ENCODE measurements at regions not wholly inside any gene's neighbourhood (a gene's known extent, or its start where the extent isn't known, plus 50 kb on each side); places are given as distances from the start of the nearest gene placed in this dataset.
"Not testable (repeated sequence)": the region's sequence is repeated elsewhere in the genome, so short reads cannot be mapped to it uniquely, and the experiment has no call there.

DNA sequence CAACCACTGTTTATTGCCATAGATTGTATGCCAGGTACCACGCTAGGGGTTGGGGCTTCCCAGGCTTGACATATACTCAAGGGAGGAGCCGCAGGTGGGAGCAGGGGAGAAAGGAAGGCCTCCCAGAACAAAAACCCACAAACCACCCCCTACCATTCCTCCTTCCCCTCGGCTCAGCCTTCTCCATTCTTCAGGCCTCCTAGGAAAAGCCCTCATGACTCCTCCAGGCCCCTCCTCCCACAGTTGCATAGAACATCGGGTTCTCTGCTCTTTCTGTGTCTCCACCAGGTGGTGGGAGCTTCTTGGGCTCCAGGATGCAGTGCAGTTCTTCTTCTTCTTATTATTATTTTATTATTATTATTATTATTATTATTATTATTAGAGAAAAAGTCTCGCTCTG is 80.3 kb downstream of the ZFP36L2 start:
- no peak for DNase-seq

DNA sequence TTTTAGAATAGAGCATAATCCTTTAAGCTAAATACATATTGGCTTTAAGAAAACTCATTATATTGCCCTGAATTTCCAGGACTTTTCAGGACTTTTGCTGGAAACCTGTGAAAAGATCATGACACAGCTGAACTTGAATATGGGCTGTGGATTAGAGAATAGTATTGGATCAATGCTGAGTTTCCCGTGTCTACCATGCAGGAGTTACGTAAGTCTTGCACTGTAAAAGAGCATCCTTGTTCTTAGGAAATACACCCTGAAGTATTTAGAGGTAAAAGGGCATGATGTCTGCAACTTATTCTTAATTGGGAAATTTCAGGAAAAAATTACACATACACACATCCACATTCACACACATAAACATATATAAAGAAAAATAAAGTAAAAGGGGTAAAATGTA is 82.1 kb downstream of the ZFP36L2 start:
- no peak for DNase-seq

DNA sequence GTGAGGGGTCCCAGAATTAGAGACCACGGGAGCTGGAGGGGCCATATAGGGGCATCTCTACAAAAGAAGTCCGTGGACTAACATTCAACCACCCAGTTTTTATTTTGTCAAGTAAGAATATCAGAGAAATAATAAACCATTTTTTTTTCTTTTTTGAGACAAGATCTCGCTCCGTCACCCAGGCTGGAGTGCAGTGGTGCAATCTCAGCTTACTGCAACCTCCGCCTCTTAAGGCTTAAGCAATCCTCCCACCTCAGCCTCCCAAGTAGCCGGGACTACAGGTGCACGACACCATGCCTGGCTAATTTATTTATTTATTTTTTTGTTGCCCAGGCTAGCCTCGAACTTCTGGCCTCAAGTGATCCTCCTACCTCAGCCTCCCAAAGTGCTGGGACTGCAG is 82.7 kb downstream of the ZFP36L2 start:
- no peak for DNase-seq

DNA sequence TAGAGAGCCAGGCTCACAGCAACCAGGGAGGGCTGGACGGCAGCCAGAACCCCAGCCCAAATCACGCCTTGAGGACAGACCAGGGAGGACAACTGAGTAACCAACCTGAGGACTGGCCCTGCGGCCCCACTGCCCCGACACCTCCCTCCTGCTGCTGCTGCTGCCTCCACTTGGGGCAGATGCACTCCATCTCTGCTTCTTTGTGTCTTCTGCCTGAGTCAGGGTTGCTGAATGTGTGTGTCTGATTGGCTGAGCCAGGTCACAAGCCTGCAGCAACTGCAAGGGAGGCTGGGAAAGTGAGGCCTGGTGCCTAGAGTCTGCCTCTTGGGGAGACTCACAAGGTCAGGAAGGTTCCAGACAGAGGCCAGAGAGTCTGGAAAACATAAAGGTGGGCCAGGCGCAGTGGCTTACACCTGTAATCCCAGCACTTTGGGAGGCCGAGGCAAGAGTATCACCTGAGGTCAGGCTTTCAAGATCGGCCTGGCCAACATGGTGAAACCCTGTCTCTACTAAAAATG is 83.4 kb downstream of the ZFP36L2 start:
- DNase-seq = no peak

DNA sequence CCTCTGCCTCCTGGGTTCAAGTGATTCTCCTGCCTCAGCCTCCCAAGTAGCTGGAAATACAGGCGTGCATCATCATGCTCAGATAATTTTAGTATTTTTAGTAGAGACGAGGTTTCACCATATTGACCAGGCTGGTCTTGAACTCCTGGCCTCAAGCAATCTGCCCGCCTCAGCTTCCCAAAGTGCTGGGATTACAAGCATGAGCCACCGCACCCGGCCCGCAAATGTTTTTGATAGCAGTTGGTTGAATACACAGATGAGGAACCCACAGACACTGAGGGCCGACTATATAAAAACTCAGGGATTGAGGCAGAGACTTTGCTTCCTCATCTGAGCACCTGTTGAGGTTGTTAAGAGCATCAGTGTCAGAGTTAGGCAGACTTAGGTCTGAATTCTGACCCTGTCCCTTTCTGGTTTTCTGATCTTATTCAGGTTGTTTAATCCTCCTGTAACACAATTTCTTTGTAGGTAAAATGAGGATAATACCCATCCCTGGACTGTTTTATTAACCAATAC is 84.7 kb downstream of the ZFP36L2 start:
- DNase-seq = not testable (repeated sequence)

DNA sequence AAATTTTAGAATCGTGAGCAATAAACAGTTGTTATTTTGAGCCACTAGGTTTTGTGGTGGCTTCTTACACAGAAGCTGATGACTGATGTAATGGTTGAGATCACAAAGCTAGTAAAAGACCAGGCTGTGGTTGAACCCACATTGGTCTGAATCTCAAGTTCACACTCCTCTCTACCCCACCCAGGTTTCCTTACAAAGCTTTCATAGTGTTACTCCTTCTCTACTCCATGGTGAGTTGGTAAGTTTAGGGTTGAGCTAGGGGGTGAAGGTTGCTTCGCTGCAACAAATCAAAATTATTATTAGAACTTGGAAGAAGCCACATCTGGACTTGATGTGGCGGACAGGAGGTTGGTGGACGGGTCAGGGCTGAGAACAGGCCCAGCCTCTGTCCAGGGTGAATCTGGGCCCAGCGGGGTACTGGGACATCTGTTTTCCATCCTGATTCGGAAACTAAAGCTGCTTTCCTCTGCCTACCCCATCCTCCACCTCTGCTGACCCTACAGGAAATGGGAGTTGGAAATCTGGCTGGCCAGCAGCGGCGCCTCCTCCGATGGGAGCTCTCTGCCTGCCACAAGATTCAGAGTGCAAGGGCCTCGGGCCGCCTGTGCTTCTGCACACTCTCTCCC is 86.3 kb downstream of the ZFP36L2 start:
- DNase-seq = no peak

DNA sequence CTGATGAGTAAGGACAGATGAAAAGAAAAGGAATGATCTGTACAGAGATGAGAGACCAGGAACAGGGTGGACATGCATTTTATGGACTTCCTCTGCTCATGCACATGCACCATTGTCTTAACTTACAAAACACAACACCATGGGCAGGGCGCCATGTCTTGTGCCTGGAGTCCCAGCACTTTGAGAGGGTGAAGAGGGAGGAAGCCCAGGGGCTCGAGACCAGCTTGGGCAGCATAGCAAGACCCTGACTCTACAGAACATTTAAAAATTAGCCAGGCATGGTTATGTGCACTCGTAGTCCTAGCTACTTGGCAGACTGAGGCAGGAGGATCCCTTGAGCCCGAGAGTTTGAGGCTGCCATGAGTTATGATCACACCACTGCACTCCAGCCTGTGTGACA is 86.9 kb downstream of the ZFP36L2 start:
- DNase-seq = no peak

DNA sequence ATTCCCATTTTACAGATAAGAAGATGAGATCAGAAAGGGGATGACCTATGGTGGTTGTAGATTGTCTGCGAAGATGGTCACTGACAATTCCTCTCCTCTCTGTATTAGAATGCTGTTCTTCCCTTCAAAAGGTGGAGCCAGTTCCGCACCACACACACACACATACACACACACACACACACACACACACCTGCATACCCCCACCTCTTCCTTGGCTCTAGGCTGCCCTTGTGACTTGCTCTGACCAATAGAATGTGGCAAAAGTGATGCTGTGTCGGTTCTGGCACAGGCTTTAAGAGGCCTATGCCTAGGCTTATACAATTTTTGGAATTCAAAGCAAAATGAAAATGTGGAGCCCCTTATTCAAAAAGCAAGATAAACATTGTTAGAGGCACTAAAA is 88.0 kb downstream of the ZFP36L2 start:
- no peak for DNase-seq

DNA sequence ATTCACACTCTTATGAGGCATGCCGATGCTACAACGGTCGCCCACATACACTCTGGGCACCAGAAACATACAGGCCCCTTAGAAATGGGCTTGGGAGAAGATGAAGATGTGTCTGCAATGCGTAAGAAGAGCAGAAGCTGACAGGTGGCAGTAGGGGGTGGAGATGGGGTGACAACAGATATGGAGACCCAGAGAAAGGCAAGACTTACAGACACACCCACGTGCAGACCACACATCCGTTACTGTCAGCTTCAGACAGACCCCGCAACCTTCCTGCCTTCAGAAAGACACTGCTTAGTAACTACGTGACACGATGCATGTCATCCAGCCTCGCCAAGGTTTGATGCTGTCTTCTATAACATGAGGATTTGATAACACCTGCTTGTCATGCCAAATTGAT is 89.5 kb downstream of the ZFP36L2 start:
- no peak for DNase-seq

DNA sequence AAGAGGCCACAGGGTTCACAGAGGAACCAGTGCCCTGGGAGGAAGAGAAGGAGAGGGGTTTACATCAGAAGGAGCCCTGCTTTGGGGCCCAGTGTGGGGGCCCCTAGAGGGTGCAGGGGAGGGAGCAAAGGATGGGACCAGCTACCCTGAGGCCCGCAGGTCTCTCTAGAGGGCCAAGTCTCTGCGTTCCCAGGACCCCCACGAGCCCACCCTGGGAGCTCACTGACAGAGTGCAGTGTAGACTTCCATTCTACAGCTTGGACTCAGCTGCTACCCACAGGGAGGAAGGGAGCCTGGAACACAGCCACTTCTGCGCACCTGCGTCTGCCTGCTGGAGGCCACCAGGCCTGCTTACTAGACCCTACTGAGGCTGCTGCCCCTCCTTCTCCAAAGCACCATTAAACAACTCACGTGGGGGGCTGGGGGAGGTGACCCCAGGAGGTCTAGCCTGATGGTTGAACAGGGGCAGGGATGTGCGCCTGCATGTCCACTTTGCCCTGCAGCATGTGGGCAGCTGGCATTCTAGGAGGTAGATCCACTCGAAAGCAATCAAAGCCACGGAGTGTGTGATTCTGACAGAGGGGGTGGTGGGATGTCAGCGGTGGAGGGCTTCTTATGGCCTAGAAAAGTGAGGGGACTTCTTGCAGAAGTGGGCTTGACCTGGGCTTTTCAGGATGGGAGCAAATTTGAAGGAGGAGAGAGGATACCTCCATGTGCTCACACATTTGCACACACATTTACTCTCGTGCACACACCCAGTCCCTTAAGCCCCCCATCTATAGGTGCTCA is 90.2 kb downstream of the ZFP36L2 start:
- no peak for DNase-seq

DNA sequence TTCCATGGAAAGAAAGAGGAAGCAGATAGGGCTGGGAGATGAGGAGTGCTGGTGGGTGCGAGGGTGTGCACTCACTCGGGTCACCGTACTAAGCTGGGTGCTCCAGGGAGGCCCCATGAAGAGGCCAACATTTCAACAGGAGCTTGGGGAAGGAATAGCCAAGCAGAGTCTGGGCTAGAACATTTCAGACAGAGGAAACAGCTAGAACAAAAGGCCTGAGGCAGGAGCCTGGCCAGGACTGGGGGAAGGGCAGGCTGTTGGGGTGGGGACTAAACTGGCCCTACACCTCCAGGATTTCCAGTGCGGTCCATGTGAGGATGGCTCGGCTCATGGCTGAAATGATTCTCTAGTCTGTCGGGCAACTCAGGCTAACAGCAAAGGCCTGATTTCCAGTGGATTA is 90.8 kb downstream of the ZFP36L2 start:
- DNase-seq = no peak

DNA sequence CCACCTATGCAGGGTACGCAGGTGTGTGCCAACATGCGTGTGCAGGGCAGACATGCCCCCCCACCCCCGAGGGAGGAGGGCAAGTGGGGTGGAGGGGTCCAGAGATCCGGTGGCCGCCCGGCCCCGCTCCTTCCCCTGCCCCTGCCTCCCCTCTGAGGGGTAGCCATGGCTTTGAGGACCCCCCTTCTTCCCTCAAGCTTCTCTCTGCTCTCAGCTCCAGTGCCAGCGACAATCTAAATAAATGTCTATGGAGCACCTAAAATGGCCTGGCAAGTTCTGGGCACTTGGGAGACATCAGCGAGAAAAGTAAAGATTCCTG is 91.9 kb downstream of the ZFP36L2 start:
- no peak for DNase-seq

DNA sequence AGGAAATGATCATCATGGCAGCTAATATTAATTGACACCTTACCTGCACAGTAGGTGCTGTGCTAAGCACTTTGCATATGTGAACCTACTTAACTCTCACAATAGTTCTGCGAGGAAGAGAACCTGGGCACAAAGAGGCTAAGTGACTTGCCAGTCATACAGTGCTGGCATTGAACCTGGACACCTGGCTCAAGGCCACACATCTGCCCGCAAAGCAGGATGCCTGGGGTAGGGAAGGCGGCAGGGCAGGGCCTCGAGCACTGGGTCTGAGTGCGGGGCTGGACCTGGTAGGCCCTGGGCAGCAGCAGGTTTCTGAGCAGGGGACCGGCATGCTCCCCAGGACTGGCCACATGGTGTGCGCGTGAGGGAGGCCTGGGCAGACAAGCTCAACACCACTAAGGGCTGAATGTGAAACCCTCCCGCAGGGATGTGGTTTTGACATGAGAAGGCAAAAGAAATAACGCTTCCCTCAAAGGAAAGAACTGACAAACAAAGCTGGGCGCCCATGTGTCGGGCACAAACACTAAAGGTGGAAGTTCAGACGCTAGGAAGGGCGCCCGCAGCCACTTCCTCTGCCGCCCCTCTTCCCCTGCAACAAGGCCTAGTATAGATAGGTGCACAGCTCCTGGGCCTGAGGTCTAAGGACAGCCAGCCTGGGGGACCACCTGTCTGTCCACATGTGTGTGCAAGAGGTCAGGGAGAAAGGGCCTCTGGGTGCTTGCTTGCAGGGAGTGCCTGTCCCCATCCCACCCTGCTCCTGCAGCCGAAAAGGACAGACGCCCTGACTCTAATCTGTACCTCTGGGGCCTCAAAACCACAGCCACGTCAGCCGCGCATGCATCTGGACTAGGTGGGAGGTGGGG is 92.5 kb downstream of the ZFP36L2 start:
- DNase-seq = peak in 1 of 2 donors; percentile 67

DNA sequence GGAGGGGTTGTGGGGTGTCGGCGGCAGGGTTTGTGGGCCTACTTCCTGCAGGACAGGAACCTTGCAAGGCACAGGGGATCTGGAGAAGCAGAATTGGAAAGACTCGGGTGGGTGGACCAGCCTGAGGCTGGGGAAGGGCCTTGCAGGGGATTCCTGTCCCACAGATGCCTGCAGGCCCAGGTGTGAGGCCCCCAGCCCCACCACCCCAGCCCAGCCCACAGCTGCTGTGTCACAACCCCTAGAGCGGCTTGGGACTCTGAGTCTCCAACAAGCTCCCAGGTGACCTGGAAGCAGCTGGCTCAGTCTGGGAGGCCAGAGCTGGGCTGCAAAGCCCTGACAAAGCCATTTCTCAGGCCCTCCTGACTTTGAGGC is 93.1 kb downstream of the ZFP36L2 start:
- DNase-seq = no peak

DNA sequence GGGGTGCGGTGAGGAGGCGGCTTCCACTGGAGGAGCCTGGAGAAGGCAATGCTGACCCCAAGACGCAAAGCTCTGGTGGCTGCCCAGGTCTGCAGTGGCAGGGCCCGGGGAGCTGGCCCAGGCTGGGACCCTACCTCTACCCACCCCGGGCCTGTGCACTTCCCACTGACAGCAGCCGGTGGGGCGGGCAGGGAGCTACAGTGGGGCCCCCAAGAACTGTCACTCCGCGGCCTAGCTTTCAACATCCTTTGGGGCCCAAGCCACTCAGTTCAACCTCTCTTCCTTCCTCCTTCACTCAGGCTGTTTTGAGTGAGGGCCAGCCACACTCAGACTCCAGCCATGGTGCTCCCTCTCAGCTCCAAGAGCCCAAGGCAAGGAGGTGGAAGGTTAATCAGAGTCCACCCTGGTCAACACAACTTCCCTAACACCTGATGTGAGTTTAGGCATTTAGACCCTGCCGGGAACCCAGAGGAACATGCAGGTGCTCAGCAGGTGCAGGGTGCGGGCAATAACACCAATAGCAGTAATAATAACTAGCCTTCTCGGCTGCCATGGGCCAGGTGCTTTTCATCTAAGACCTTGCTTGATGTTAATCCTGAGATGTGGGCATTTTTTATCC is 93.6 kb downstream of the ZFP36L2 start:
- peak in 1 of 2 donors; percentile 21 for DNase-seq

DNA sequence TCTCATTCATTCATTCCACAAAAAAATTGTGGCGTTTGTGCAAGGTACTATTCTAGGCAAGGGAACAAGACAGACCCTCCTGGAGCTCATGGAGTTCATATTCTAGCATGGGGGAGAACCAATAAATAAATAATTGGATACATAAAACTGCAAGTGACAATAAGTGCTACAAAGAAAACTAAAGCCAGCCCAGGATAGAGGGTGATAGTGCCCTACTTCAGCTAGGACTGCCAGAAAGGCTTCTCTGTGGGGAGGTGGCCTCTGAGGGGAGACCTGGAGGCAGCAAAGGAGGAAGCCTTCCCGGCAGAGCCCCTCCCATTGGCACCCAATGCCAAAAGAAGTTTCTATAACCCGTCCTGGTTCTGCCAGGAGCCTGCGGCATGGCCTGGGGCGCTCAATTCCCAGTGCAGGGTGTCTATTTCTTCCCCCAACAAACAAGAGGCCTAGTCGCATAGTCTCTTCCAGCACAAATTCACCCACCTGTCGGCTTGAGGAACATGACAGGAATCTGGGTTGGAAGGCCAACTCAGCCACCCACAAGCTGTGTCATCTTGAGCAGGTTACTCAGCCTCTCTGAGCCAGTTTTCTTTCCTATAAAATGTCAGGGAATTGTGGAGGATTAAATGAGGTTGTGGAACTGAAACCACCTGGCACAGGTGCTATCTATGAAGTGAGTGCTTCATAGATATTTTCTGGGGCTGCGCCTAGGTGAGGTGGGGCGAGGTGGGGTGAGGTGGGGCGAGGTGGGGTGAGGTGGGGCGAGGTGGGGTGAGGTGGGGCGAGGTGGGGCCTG is 94.3 kb downstream of the ZFP36L2 start:
- no peak for DNase-seq

DNA sequence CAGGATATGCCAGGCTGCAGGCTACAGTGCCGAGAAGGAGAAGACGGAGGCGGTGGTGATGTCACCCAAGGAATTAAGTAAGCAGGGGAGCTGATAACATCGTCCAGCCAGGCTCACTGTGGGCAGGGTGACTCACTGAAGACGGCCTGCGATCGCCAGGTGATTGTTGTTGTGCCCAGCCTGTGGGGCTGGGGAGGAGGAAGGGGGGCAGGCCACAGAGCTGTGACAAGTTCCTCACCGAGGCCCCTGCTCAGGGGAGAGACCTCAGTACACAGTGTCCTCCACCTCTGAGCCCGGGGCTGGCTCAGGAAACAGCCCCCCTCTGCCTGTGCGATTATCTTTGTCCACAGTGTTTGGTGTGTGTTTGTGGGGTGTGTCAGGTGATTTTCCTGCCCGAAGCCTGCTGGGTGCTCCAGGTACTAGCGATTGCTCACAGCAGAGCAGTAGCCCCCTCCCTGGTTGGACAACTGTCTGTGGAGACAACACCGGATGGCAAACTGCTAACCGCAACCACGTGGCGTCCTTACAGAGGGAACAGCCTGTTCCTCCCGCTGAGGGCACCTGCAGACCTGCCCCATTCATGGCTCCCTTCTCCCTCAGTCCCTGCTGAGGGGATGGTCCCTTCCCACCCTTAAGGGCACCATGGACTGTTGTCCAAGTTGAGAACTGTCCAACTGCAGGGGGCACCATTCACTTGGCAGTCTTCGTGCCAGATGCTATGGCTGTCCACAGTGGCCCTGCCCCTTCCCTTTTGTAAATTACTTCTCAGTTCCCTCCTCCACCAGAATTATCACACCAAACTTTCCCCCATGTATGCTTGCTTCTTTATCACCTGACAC is 95.1 kb downstream of the ZFP36L2 start:
- DNase-seq = peak; percentile 25 to 34

DNA sequence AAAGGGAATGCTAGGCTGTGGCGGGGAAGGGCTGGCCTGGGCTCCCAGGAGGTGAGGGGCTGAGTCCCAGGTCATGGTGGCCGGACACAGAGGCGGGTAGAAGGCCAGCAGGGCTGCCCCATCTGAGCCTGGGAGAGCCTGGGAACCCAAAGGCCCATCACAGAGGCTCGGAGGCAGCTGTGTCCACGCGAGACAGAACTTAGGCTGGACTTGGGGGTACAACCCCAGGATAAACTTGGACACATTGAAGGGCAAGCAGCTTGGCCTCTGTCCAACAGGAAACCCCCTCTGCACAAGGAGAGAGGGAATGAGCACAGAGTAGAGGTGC is 95.9 kb downstream of the ZFP36L2 start:
- no peak for DNase-seq

DNA sequence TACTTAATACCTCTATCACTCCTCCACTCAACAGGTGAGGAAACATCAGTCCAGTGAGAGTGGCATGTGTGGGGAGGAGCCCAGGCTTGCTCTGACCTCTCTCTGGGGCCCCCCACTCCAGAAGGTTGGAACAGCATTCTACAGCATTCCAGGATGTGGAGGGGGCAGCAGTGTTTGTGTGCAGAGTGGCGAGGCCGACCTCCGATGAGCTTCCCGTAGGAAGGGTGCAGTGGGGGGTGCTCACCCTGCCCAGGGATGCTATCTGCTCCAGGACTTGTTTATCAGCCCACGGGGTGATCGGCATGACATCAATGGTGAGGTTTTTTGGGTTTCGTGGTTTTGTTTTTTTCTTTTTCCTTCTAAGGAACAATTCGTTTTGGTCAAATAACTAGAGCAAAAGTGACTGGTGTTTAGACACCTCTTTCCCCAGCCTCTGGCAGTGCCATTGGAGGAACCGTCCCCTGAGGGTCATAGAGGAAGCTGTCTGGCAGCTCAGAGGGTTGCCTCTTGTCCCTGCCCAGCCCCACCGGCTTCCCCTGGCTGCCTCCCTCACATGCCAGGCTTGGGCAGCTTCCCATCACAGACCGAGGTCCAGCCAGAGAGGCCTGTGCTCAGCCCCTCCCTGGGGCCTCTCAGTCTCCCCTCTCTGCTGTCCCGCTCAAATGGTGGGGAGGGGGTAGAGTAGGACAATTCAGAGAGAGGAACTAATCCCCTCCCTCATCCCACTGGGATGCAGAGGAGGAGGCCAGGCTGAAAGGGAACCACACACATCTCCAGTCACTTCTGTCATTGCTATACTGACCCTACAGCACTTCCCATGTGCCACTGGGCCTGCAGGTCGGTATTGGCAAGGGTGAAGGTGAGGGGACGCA is 96.5 kb downstream of the ZFP36L2 start:
- DNase-seq = peak in 1 of 2 donors; percentile 45

DNA sequence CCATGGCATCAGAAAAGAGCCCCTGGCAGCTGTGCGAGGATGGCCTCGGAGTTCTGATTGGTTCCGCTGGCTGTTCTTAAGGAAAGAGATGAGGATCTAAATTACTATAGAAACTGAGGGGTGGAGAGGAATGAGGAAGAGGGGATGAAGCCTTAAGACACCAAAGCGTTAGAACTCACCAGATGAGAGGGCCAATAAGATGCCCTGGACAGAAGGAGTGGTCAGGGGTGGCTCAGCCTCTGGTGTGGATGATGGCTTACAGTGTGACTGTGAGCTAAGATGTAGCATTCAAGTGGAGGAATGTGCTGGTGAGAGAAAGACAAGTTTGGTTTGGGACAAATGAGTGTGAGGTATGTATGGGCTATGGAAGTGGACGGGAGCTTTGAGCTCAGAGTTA is 97.8 kb downstream of the ZFP36L2 start:
- no peak for DNase-seq
